ENCODE measurements at regions not wholly inside any gene's neighbourhood (a gene's known extent, or its start where the extent isn't known, plus 50 kb on each side); places are given as distances from the start of the nearest gene placed in this dataset.

DNA sequence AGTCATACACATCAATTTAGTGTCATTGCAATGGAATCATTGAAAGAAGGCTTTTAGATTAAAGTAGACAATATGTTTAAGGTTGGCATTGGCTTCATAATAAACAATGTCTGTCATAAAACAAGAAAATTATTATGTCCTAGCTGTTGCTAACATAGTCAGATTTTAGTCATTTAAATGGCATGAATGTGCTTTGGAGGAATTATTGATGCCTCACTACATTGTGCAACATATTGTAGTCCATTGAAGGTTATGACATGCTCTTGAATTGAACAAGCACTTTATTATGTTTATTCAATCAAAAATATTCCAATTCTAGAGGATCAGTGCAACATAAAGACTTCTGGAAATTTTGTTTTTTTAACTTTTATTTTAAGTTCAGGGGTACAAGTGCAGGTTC lies 489.8 kb upstream of the AMOT start:
- TF ChIP-seq EP300 (IDR thresholded peaks at IDR 0.05) (no peak), POLR2A (IDR thresholded peaks at IDR 0.05) (no peak)

Measured in gastroesophageal sphincter (tissue), 2 donors.